GM21619 (cell line): ENCODE measurements at regions not wholly inside any gene's neighbourhood (a gene's known extent, or its start where the extent isn't known, plus 50 kb on each side); places are given as distances from the start of the nearest gene placed in this dataset.
"Not testable (repeated sequence)": the region's sequence is repeated elsewhere in the genome, so short reads cannot be mapped to it uniquely, and the experiment has no call there.

Source experiments
- ATAC-seq: cut with Tn5 transposase; IDR thresholded peaks from one replicate; pipeline ENCODE4 v1.9.1; 2021; ENCODE audit not compliant: unreplicated experiment

- ATAC-seq = no peak
These were observed 88.3 kb upstream of the ANTXRL start for GRCh38 chr10:46198516-46198915.

DNA sequence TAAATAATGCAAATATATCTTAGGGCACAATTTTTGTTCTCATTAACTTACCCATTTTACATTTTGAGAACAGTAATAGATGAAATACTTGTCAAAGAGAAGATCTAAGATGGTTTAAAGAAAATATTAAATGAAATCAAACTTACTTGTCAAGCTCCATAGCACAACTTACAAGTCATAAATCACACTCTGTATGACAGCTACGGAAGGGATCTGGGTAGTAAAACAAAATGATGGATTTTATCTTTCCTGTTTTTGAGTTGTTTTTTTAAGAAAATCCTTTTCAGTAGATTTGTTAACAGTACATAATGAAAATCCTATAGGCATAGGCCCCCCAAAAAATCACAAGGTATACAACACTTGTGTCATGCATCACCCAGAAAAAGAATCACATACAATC lies 84.4 kb upstream of the ANTXRL start:
- ATAC-seq = not testable (repeated sequence)

- not testable (repeated sequence) for ATAC-seq
These were observed 82.2 kb upstream of the ANTXRL start for GRCh38 chr10:46204482-46205102.

GRCh38 chr10:46210427-46210826 lies 76.4 kb upstream of the ANTXRL start:
- not testable (repeated sequence) for ATAC-seq

DNA sequence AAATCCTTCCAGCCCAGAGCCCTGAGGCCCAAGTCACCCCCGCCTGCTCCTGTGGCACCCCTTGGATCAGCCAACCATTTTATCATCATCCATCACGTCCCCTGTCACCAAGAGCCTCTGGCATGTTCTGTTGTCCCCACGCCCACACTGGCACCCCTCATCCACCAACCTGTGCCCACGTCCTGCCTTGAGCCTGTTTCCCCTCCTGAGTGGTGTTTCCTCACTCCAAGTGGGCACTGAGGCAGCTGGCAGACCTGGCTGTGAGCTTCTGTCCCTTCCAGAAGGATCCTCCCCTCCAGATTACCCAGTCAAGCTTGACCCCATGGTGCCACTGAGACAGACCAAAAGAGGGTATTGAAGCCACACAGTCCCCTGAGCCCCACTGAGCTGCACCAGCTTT lies 71.4 kb upstream of the ANTXRL start:
- ATAC-seq = no peak

DNA sequence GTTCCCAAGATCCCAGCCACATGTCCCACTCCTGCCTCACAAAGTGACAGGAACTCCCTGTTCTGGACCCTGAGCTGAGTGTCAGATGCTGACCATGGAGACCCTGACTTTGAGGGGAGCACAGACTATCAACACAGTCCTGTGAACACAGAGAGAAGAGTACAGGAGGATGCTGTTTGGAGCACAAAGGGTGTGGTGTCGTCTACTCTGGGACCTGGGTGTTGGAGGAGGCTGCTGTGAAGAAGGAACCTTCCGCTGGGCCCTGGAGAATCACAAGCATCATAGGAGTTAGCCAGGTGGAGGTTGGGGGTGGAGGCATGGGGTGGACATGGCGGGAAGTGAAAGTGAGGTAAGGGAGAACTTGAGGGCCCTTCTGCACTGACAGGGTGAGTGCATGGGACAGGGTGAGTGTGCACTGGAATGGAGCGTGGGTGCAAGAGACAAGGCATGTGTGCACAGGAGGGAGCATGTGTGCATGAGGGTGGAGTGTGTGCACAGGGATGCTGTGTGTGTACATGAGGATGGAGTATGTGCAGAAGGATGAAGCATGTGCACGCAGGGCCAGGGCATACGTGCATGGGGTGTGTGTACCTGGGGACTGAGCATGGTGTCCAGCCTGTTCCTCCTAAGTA lies 70.7 kb upstream of the ANTXRL start:
- no peak for ATAC-seq

DNA sequence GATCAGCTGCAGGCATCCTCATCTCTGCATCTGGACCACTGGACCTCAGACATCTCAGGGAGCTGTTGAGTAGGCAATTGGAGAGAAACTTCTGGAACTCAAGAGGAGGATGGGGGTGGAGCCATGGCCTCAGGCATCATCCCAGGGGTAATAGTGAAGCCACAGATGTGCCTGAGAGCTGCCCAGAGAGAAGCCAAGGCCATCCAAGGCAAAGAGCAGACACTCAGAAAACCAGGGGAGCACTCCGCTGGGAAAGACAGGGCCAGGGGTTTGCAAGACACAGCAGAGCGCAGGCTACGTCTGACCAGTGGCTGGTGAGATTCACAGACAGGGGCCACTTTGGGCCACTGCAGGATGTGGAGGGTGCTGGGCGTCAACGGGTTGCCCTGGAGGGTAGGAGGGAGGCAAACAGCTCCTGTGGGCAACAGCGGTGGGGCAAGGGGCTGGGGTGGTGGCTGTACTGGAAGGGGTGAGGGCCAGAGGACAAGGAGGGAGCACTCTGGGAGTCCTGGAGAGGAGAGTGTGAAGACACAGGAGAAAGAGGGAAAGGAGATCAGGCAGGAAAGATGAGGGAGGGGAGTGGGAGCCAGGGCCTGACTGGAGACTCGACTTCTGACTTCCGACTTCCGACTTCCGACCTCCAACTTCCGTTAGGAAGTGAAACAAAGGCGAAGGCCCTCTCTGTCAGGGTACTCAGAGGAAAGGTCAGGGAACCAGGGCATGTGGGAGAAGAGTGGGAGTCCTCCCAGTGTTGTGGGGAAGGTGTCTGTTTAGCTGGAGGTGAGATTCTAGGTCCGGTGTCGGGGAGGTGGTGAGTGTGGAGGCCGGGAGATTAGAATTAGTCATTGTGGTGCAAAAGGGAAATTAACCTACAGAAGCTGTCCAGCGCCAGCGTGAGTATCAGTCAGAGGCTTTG lies 69.7 kb upstream of the ANTXRL start:
- ATAC-seq = no peak

GRCh38 chr10:46217752-46218453 lies 68.9 kb upstream of the ANTXRL start:
- no peak for ATAC-seq

GRCh38 chr10:46218921-46219320 lies 67.9 kb upstream of the ANTXRL start:
- ATAC-seq = no peak

DNA sequence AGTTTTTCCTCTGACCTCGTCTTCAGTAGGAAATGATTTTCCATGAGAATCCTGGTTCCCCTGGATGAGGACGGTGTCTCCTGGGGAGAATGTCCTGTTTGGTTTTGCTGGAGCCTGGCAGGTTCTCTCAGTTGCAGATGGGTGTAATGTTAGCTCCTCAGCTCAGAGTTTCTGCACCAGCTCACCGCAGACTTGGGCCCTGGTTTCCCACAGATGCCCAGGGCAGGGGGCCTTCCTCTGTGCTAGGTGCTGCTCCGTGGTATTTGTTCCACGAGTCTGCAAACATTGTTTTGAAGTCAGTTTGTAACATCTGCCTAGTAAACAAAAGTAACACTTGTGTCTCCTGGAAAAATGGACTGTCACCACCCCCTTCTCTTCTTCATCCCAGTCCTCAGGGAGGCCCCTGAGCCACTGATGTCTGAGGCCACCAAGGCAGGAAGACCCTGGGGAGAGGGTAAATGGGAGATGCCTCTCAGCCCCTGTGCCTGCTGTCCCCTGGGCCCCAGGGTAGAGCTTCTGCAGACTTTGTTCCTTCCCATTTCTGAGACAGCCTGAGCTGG lies 67.3 kb upstream of the ANTXRL start:
- not testable (repeated sequence) for ATAC-seq

GRCh38 chr10:46220187-46220586 lies 66.6 kb upstream of the ANTXRL start:
- no peak for ATAC-seq

GRCh38 chr10:46220872-46221538 lies 65.8 kb upstream of the ANTXRL start:
- ATAC-seq = no peak

DNA sequence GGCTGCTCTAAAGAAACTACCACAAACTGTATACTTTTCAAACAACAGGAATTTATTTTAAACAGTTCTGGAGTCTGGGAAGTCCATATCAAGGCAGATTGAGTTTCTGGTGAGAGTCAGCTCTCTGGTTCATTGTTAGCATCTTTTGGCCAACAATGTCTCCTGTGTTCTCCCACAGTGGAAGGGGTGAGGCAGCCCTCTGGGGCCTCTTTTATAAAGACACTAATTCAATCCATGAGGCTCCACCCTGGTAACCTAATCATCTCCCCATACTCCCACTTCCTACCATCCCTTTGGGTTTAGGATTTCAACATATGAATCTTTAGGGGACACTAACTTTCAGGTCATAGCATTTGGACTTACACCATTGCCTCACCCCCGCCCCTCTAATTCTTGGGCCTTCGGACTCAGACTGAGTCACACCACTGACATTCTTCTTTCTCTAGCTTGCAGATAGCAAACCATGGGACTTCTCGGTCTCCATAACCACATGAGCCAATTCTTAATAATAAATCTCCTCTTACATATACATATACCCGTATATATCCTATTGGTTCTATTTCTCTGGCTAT lies 64.3 kb upstream of the ANTXRL start:
- no peak for ATAC-seq

DNA sequence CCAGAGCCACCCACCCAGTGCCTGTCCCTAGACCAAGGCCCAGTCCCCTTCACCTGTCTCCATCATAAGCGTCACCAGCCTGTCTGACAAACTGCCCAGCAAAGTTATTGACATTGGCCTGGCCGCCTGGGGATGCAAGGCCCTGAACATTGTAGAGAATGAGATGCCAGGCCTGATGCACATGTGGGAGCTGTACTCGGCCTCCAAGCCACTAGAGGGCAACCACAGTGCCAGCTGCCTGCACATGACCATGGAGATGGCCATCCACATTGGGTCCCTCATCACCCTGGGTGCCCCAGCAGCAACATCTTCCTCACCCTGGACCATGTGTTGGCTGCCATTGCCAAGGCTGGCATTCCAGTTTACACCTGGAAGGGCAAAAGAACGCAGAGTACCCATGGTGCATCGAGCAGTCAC lies 63.7 kb upstream of the ANTXRL start:
- ATAC-seq = no peak

GRCh38 chr10:46223626-46224413 lies 63.0 kb upstream of the ANTXRL start:
- ATAC-seq = no peak

DNA sequence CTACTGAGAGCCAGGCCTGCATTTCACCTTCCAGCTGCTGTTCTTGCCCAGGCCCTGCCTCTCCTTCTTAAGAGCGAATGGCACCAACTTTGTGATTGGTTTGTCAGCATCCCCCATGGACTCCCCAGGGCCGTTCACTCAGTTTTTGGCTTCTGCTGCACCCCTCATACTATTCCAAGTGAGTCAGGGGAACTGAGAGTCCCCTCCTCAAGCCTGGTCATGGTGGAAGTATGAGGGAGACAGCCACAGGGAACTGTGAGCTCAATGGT lies 62.4 kb upstream of the ANTXRL start:
- no peak for ATAC-seq

DNA sequence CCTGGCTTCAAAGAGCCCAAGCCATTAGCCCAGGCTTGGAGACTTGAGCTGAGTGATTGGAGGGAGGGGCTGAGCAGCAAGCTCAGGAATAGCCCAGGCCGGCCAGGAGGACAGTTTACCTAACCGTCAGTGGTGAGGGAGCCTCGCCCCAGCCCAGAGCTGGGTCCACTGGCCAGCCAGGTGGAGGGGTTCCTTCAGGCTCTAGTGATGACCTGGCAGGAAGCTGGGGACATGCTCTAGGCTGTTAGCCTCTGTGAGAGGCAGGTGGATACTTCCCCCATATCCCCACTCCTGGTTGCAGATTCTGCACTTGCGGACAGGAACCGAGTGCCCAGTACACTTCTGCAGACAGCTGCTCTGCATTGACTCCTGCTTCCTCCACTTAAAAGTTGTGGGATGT lies 61.2 kb upstream of the ANTXRL start:
- no peak for ATAC-seq

DNA sequence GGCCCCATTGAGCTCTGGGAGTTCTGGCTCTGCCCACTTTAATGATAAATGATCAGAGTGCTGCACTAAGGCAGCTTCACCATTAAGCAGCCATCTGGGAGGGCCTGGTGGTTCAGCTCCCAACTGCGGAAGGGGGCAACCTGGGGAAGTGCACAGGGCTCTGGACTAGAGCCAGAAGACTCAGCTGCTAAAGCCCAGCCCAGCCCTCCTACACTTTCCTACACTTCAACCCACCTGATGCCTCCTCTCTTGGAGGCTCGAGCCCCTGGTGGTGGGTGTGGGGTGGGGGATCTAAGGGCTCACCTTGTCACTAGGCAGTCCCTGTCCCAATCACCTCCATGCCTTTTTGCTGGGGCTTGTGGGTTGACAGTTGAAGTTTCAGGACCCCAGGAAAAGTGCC lies 60.6 kb upstream of the ANTXRL start:
- ATAC-seq = no peak

- no peak for ATAC-seq
These were observed 59.8 kb upstream of the ANTXRL start for GRCh38 chr10:46226900-46227558.
